Kasumi-1 (cell line): ENCODE measurements at regions not wholly inside any gene's neighbourhood (a gene's known extent, or its start where the extent isn't known, plus 50 kb on each side); places are given as distances from the start of the nearest gene placed in this dataset.
"Not testable (repeated sequence)": the region's sequence is repeated elsewhere in the genome, so short reads cannot be mapped to it uniquely, and the experiment has no call there.

Experiments
- DNase-seq, 2 experiments: peaks; one replicate each; lab custom pipeline; 2025; lab: John Stamatoyannopoulos, UW

- peak; percentile 4 to 9 for DNase-seq
These were observed 309.9 kb downstream of the RPLP1 start for GRCh38 chr15:69762373-69763148.

- no peak for DNase-seq
These were observed 311.2 kb downstream of the RPLP1 start for GRCh38 chr15:69763831-69764230.

- no peak for DNase-seq
These were observed 313.5 kb downstream of the RPLP1 start for GRCh38 chr15:69766156-69766555.

- DNase-seq = no peak
These were observed 314.6 kb downstream of the RPLP1 start for GRCh38 chr15:69767191-69767590.

- DNase-seq = not testable (repeated sequence)
These were observed 316.7 kb downstream of the RPLP1 start for GRCh38 chr15:69769336-69769735.

- not testable (repeated sequence) for DNase-seq
These were observed 321.6 kb downstream of the RPLP1 start for GRCh38 chr15:69774258-69774657.

- DNase-seq = not testable (repeated sequence)
These were observed 322.1 kb downstream of the RPLP1 start for GRCh38 chr15:69774711-69775110.

GRCh38 chr15:69777356-69777755 is 320.4 kb downstream of the TLE3 start:
- no peak for DNase-seq

GRCh38 chr15:69780374-69780773 is 317.3 kb downstream of the TLE3 start:
- DNase-seq = no peak

- no peak for DNase-seq
These were observed 316.7 kb downstream of the TLE3 start for GRCh38 chr15:69780981-69781380.

GRCh38 chr15:69781411-69782125 is 316.1 kb downstream of the TLE3 start:
- DNase-seq = no peak

- no peak for DNase-seq
These were observed 315.5 kb downstream of the TLE3 start for GRCh38 chr15:69782139-69782658.

GRCh38 chr15:69782809-69783208 is 314.9 kb downstream of the TLE3 start:
- no peak for DNase-seq

GRCh38 chr15:69783211-69783610 is 314.5 kb downstream of the TLE3 start:
- DNase-seq = no peak

- DNase-seq = no peak
These were observed 312.7 kb downstream of the TLE3 start for GRCh38 chr15:69784798-69785566.

GRCh38 chr15:69786136-69786701 is 311.5 kb downstream of the TLE3 start:
- no peak for DNase-seq

- DNase-seq = no peak
These were observed 309.9 kb downstream of the TLE3 start for GRCh38 chr15:69787791-69788190.

- no peak for DNase-seq
These were observed 307.9 kb downstream of the TLE3 start for GRCh38 chr15:69789648-69790393.

- DNase-seq = no peak
These were observed 307.1 kb downstream of the TLE3 start for GRCh38 chr15:69790632-69791031.

- DNase-seq = no peak
These were observed 304.9 kb downstream of the TLE3 start for GRCh38 chr15:69792823-69793222.

- no peak for DNase-seq
These were observed 304.3 kb downstream of the TLE3 start for GRCh38 chr15:69793431-69793780.
